Astrocyte (in vitro differentiated cells and primary cell): ENCODE measurements at regions not wholly inside any gene's neighbourhood (a gene's known extent, or its start where the extent isn't known, plus 50 kb on each side); places are given as distances from the start of the nearest gene placed in this dataset.
A peak's percentile ranks its signal among the peaks of the same experiment; 100 is the strongest.

Experiments used
- DNase-seq: peaks from one replicate; pipeline ENCODE4 v3.0.0-alpha.2; 2010; ENCODE audit warnings: low read depth
- FAIRE-seq: peaks from 2 replicates; lab custom pipeline; 2011; peaks lifted over from hg19 to GRCh38; lab: Jason Lieb, UNC
- H2AFZ ChIP-seq: 2 replicates; pipeline ENCODE4 v1.6.0; 2012; ENCODE audit warnings: low read depth, low read length, inconsistent platforms
- H3K27ac ChIP-seq: 2 replicates; pipeline ENCODE4 v1.5.1; 2011; ENCODE audit warnings: low read depth, low read length, inconsistent platforms
- H3K27me3 ChIP-seq: 2 replicates; pipeline ENCODE4 v1.6.0; 2011; ENCODE audit warnings: low read length, inconsistent platforms; ENCODE audit not compliant: insufficient read depth
- H3K36me3 ChIP-seq: 2 replicates; pipeline ENCODE4 v1.5.1; 2011; ENCODE audit warnings: low read length, inconsistent platforms; ENCODE audit not compliant: insufficient read depth
- H3K4me1 ChIP-seq: 2 replicates; pipeline ENCODE4 v1.5.1; 2011; ENCODE audit warnings: low read length, inconsistent platforms; ENCODE audit not compliant: insufficient read depth
- H3K4me2 ChIP-seq: 2 replicates; pipeline ENCODE4 v1.6.0; 2012; ENCODE audit warnings: low read length, inconsistent platforms
- H3K4me3 ChIP-seq: 2 replicates; pipeline ENCODE4 v1.5.1; 2011; ENCODE audit warnings: low read depth, mild to moderate bottlenecking, low read length, inconsistent platforms; ENCODE audit not compliant: insufficient read depth
- H3K79me2 ChIP-seq: 2 replicates; pipeline ENCODE4 v1.6.0; 2012; ENCODE audit warnings: mild to moderate bottlenecking, low read length, inconsistent platforms; ENCODE audit not compliant: insufficient read depth
- H3K9ac ChIP-seq: 2 replicates; pipeline ENCODE4 v1.6.0; 2012; ENCODE audit warnings: mild to moderate bottlenecking, low read length, inconsistent platforms
- H3K9me3 ChIP-seq: 2 replicates; pipeline ENCODE4 v1.5.1; 2012; ENCODE audit warnings: low read depth, mild to moderate bottlenecking, low read length, inconsistent platforms; ENCODE audit not compliant: insufficient read depth
- H4K20me1 ChIP-seq: 2 replicates; pipeline ENCODE4 v1.6.0; 2012; ENCODE audit warnings: low read length, inconsistent platforms; ENCODE audit not compliant: insufficient read depth
- H3K27ac Mint-ChIP-seq: one replicate; pipeline ENCODE4 v1.8.0; 2021; ENCODE audit warnings: mild to moderate bottlenecking, mixed read lengths; ENCODE audit not compliant: unreplicated experiment
- H3K27me3 Mint-ChIP-seq: one replicate; pipeline ENCODE4 v1.8.0; 2021; ENCODE audit warnings: low read depth, mixed read lengths; ENCODE audit not compliant: unreplicated experiment
- H3K36me3 Mint-ChIP-seq: one replicate; pipeline ENCODE4 v1.8.0; 2021; ENCODE audit warnings: low read depth, mixed read lengths; ENCODE audit not compliant: unreplicated experiment
- H3K4me1 Mint-ChIP-seq: one replicate; pipeline ENCODE4 v1.8.0; 2021; ENCODE audit warnings: low read depth, mixed read lengths; ENCODE audit not compliant: unreplicated experiment
- H3K4me3 Mint-ChIP-seq: one replicate; pipeline ENCODE4 v1.8.0; 2021; ENCODE audit warnings: mild to moderate bottlenecking, moderate library complexity, mixed read lengths; ENCODE audit not compliant: unreplicated experiment
- H3K9me3 Mint-ChIP-seq: one replicate; pipeline ENCODE4 v1.8.0; 2021; ENCODE audit warnings: mild to moderate bottlenecking, mixed read lengths; ENCODE audit not compliant: unreplicated experiment
- EZH2 ChIP-seq: IDR thresholded peaks from 2 replicates; pipeline ENCODE4 v1.6.1; 2012; ENCODE audit warnings: mild to moderate bottlenecking, low read length, inconsistent platforms; ENCODE audit not compliant: insufficient read depth
- TF ChIP-seq, protein P1 (sequence below): IDR thresholded peaks from 2 replicates; pipeline ENCODE4 v1.5.1; 2011; ENCODE audit warnings: low read depth, mild to moderate bottlenecking, inconsistent platforms, low read length, moderate library complexity; ENCODE audit not compliant: insufficient read depth

DNA sequence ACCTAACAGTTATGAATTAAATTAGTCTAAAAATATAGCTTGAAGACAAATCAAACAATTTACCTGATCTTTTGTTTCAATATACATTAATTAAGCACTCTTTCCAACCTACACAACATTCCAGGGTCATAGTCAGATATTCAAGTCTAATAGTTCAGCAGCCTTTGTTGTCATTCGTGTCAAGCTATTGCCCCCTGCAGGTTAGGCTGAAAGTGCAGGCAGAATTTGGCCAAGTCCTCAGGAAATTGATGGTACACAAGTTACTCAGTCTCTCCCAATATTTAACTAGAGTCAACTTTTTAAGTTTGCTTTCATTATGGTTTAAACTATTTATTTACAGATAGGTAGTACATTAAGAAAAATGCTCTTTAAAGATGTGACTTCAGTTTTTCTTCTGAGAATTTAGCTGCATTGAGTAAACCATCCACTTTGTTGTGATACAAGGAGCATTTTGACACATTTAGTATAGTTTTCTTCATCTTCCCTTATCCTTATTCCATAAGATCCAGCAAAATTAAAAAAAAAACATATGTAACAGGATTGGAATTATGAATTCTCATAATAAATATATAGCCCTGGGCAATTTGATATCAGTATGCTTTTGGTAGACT lies 130.3 kb upstream of the DPYD start:
- no peak overlapping the region for H3K27ac ChIP-seq
- no peak overlapping the region for H3K4me2 ChIP-seq
- H3K9me3 Mint-ChIP-seq, result peaks cover 5% of the 10 kb centered on the region
- H3K9me3 ChIP-seq, result no peaks in the 10 kb centered on the region
- H3K4me3 Mint-ChIP-seq, result no peak overlapping the region
- H3K79me2 ChIP-seq, result no peaks in the 10 kb centered on the region
- FAIRE-seq (peak; percentile 59), DNase-seq (peak; percentile 52)
- H3K27me3 Mint-ChIP-seq, result peaks cover 27% of the 10 kb centered on the region
- H3K27me3 ChIP-seq, result no peaks in the 10 kb centered on the region
- peaks cover 23% of the 10 kb centered on the region for H3K4me1 Mint-ChIP-seq
- H3K36me3 Mint-ChIP-seq, result no peaks in the 10 kb centered on the region
- TF ChIP-seq EZH2, result no peak
- TF ChIP-seq, protein P1, sequence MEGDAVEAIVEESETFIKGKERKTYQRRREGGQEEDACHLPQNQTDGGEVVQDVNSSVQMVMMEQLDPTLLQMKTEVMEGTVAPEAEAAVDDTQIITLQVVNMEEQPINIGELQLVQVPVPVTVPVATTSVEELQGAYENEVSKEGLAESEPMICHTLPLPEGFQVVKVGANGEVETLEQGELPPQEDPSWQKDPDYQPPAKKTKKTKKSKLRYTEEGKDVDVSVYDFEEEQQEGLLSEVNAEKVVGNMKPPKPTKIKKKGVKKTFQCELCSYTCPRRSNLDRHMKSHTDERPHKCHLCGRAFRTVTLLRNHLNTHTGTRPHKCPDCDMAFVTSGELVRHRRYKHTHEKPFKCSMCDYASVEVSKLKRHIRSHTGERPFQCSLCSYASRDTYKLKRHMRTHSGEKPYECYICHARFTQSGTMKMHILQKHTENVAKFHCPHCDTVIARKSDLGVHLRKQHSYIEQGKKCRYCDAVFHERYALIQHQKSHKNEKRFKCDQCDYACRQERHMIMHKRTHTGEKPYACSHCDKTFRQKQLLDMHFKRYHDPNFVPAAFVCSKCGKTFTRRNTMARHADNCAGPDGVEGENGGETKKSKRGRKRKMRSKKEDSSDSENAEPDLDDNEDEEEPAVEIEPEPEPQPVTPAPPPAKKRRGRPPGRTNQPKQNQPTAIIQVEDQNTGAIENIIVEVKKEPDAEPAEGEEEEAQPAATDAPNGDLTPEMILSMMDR, result peak; percentile 99
- H3K27ac Mint-ChIP-seq, result no peak overlapping the region
- H3K9ac ChIP-seq, result no peak overlapping the region
- no peak overlapping the region for H2AFZ ChIP-seq
- no peak overlapping the region for H3K4me3 ChIP-seq
- no peaks in the 10 kb centered on the region for H3K36me3 ChIP-seq
- H4K20me1 ChIP-seq, result no peaks in the 10 kb centered on the region
- H3K4me1 ChIP-seq, result peaks cover 38% of the 10 kb centered on the region

DNA sequence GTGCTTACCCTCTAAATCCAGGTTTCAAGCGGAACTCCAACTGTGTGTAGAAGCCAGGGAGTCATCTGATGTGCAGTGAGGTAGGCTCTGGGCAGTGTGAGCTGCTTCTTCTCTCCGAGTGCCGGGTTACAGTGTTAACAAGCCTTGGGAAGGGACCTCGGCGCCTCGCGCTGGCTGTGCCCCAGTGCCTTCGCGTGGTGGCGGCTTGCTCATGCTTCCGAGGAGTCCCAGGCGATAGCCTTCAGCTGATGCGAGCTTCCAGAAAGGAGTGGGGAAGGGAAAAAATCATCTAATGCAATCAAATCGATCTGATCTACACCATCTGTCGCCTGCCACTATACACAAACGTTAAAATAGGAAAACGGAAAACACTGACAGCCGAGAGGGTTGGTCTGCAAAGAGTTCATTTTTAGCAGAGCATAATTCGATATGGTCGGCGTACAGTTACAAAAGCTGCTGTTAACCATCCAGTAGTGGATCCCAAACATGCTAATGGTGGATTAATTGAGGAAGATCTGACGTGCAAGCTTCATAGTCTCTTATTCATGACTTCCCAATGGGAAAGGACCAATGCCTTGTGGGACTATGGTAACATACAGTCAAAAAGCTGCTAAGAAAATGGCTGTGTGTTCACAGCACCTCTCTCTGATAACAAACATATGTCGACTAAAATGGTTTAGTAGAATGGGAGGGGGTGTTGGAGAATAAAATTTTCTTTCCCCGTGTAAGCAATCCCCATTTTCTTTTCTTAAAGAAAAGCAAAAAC lies 128.7 kb upstream of the DPYD start:
- peak overlapping the region; percentile 75 for H3K4me3 ChIP-seq
- peaks cover 7% of the 10 kb centered on the region for H3K79me2 ChIP-seq
- H3K36me3 Mint-ChIP-seq, result peaks cover under 1% of the 10 kb centered on the region
- peak overlapping the region; percentile 66 for H2AFZ ChIP-seq
- peaks cover 39% of the 10 kb centered on the region for H3K4me1 ChIP-seq
- peaks cover 17% of the 10 kb centered on the region for H3K4me1 Mint-ChIP-seq
- H4K20me1 ChIP-seq, result no peaks in the 10 kb centered on the region
- no peak for FAIRE-seq
- no peaks in the 10 kb centered on the region for H3K9me3 ChIP-seq
- no peaks in the 10 kb centered on the region for H3K36me3 ChIP-seq
- H3K27ac ChIP-seq, result peak overlapping the region; percentile 21
- peak overlapping the region; percentile 70 for H3K4me3 Mint-ChIP-seq
- no peak overlapping the region for H3K27ac Mint-ChIP-seq
- H3K27me3 ChIP-seq, result no peaks in the 10 kb centered on the region
- H3K9me3 Mint-ChIP-seq, result peaks cover 5% of the 10 kb centered on the region
- peak; percentile 39 for DNase-seq
- TF ChIP-seq, protein P1, result no peak
- TF ChIP-seq EZH2, result no peak
- peak overlapping the region; percentile 76 for H3K9ac ChIP-seq
- H3K27me3 Mint-ChIP-seq, result peaks cover 28% of the 10 kb centered on the region
- H3K4me2 ChIP-seq, result peak overlapping the region; percentile 95
